HT1080 (cell line): ENCODE measurements at regions not wholly inside any gene's neighbourhood (a gene's known extent, or its start where the extent isn't known, plus 50 kb on each side); places are given as distances from the start of the nearest gene placed in this dataset.

Experiments
- DNase-seq: peaks from one replicate; pipeline ENCODE4 v3.0.0-alpha.2; 2015; ENCODE audit warnings: low read depth

- DNase-seq: no peak
Measured at GRCh38 chr10:59553162-59553900, 156.3 kb downstream of the SLC16A9 start.

GRCh38 chr10:59550061-59550460, 159.6 kb downstream of the SLC16A9 start:
- no peak for DNase-seq

- DNase-seq: no peak
Measured at GRCh38 chr10:59538623-59539022, 171.0 kb downstream of the SLC16A9 start.

- no peak for DNase-seq
Measured at GRCh38 chr10:59537501-59537900, 172.1 kb downstream of the SLC16A9 start.

GRCh38 chr10:59536167-59537014, 173.3 kb downstream of the SLC16A9 start:
- DNase-seq: peak; percentile 75

GRCh38 chr10:59524348-59524747, 162.0 kb upstream of the FAM13C start:
- DNase-seq: no peak

GRCh38 chr10:59523851-59524250, 161.5 kb upstream of the FAM13C start:
- DNase-seq: no peak

GRCh38 chr10:59517996-59518395, 155.6 kb upstream of the FAM13C start:
- no peak for DNase-seq

- DNase-seq: no peak
Measured at GRCh38 chr10:59517341-59517899, 155.1 kb upstream of the FAM13C start.

- no peak for DNase-seq
Measured at GRCh38 chr10:59513558-59513957, 151.2 kb upstream of the FAM13C start.

GRCh38 chr10:59512951-59513350, 150.6 kb upstream of the FAM13C start:
- no peak for DNase-seq

- no peak for DNase-seq
Measured at GRCh38 chr10:59508956-59509355, 146.6 kb upstream of the FAM13C start.

- peak; percentile 21 for DNase-seq
Measured at GRCh38 chr10:59508296-59508695, 145.9 kb upstream of the FAM13C start.

- DNase-seq: no peak
Measured at GRCh38 chr10:59505926-59506325, 143.6 kb upstream of the FAM13C start.

- DNase-seq: peak; percentile 11
Measured at GRCh38 chr10:59499460-59499859, 137.1 kb upstream of the FAM13C start.

GRCh38 chr10:59493017-59493416, 130.7 kb upstream of the FAM13C start:
- DNase-seq: no peak

GRCh38 chr10:59479426-59479825, 117.1 kb upstream of the FAM13C start:
- no peak for DNase-seq

- DNase-seq: no peak
Measured at GRCh38 chr10:59470570-59470969, 108.2 kb upstream of the FAM13C start.

GRCh38 chr10:59465088-59465487, 102.7 kb upstream of the FAM13C start:
- DNase-seq: peak; percentile 42

GRCh38 chr10:59464483-59464882, 102.1 kb upstream of the FAM13C start:
- no peak for DNase-seq

GRCh38 chr10:59463909-59464308, 101.6 kb upstream of the FAM13C start:
- DNase-seq: no peak

- DNase-seq: no peak
Measured at GRCh38 chr10:59460601-59461000, 98.3 kb upstream of the FAM13C start.
